Left lung (tissue), 4 donors: ENCODE measurements at regions not wholly inside any gene's neighbourhood (a gene's known extent, or its start where the extent isn't known, plus 50 kb on each side); places are given as distances from the start of the nearest gene placed in this dataset.
A peak's percentile ranks its signal among the peaks of the same experiment; 100 is the strongest.

Experiments used
- ATAC-seq: fragments of 200-7000 bp; cut with Tn5 transposase; one replicate; pipeline ENCODE4 v1.9.1; 2020; ENCODE audit warnings: moderate library complexity
- DNase-seq, 4 donors: peaks; one replicate each; pipeline ENCODE4 v3.0.0-alpha.2; 2013 to 2020
- H3K27ac ChIP-seq, 2 donors: fragments of 200-600 bp; sonication (generic) in 1 of 2; one replicate each; pipeline versions ENCODE4 v1.5.0 to v1.8.0; 2020 to 2021
- H3K27me3 ChIP-seq, 2 donors: fragments of 200-600 bp; sonication (generic) in 1 of 2; one replicate each; pipeline versions ENCODE4 v1.5.0 to v1.8.0; 2020 to 2021
- H3K36me3 ChIP-seq, 2 donors: fragments of 200-600 bp; sonication (generic) in 1 of 2; one replicate each; pipeline versions ENCODE4 v1.5.0 to v1.8.0; 2020 to 2021
- H3K4me1 ChIP-seq, 2 donors: fragments of 200-600 bp; one replicate each; pipeline ENCODE4 v1.8.0; 2021
- H3K4me3 ChIP-seq, 2 donors: fragments of 200-600 bp; sonication (generic) in 1 of 2; one replicate each; pipeline versions ENCODE4 v1.5.0 to v1.8.0; 2020 to 2021; ENCODE audit warnings: mild to moderate bottlenecking in 1 of 2
- H3K9me3 ChIP-seq, 2 donors: fragments of 200-600 bp; sonication (generic) in 1 of 2; one replicate each; pipeline versions ENCODE4 v1.5.0 to v1.8.0; 2020 to 2021
- intact Hi-C, 2 donors: fragments of 100-400 bp; cut with DNase I; formaldehyde crosslinking; loops; one replicate each; pipeline versions ENCODE4 v1.11.2 to v1.14.2; 2022
- TF ChIP-seq, protein P1 (sequence below), 2 donors: fragments of 200-600 bp; sonication (generic) in 1 of 2; IDR thresholded peaks; one replicate each; pipeline versions ENCODE4 v1.5.0 to v1.8.0; 2021; ENCODE audit warnings: antibody characterized with exemption in 2 of 2
- donor health status: DM: no; HTN: yes; CAD: no.
- donor health status: DM: no; HTN: no; CAD: no.

DNA sequence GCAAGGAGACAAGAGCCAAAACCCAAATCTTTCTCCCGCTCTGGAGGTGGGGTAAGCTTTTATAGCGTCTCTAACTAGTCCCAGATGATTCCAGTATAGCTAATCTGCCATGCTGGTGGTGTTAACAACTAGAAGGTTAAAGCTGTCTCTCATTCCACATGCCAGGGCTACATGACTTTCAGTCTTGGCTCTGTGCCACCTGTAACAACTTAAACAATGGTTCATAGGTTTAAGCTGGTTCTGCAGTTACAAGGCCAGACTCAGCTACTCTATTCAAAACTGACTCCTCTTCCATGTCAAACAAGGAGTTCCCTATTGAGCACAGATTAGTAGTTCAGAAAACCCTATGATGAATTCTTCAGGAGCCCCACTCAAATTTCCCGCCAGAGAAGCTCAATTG lies 128.9 kb downstream of the ELOVL4 start:
- no peaks in the 10 kb centered on the region for H3K4me1 ChIP-seq
- intact Hi-C loops, result no loop called here
- H3K9me3 ChIP-seq, result no peaks in the 10 kb centered on the region
- H3K36me3 ChIP-seq, result no peaks in the 10 kb centered on the region
- no peak overlapping the region for H3K27ac ChIP-seq
- no peak overlapping the region for H3K4me3 ChIP-seq
- no peaks in the 10 kb centered on the region for H3K27me3 ChIP-seq
- ATAC-seq (no peak), DNase-seq (no peak)
- TF ChIP-seq, protein P1, sequence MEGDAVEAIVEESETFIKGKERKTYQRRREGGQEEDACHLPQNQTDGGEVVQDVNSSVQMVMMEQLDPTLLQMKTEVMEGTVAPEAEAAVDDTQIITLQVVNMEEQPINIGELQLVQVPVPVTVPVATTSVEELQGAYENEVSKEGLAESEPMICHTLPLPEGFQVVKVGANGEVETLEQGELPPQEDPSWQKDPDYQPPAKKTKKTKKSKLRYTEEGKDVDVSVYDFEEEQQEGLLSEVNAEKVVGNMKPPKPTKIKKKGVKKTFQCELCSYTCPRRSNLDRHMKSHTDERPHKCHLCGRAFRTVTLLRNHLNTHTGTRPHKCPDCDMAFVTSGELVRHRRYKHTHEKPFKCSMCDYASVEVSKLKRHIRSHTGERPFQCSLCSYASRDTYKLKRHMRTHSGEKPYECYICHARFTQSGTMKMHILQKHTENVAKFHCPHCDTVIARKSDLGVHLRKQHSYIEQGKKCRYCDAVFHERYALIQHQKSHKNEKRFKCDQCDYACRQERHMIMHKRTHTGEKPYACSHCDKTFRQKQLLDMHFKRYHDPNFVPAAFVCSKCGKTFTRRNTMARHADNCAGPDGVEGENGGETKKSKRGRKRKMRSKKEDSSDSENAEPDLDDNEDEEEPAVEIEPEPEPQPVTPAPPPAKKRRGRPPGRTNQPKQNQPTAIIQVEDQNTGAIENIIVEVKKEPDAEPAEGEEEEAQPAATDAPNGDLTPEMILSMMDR (IDR thresholded peaks at IDR 0.05), result no peak

DNA sequence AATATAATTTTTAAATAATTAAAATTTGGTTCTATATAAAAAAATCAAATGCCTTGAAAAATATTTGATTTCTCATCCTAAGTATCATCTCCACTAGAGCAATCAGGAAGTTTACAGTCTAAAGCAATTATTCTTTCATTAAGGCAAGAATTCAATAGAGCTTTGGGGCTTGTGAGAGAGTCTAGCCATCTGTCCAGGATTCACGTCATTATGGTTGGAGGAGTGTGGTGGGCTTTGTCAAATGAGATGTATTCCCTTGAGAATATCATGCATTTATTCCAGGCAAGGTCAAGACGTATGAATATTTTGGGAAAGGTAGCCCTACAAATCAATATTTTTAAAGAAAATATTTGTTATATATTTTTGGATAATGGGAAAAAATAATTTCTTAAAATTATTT lies 132.4 kb downstream of the ELOVL4 start:
- Histone ChIP-seq H3K4me3 (no peak overlapping the region), H3K27me3 (no peaks in the 10 kb centered on the region), H3K36me3 (no peaks in the 10 kb centered on the region), H3K27ac (no peak overlapping the region), H3K4me1 (no peaks in the 10 kb centered on the region), H3K9me3 (no peaks in the 10 kb centered on the region)
- intact Hi-C loops, result no loop called here
- no peak for DNase-seq
- TF ChIP-seq, protein P1 (IDR thresholded peaks at IDR 0.05), result no peak
- no peak for ATAC-seq

DNA sequence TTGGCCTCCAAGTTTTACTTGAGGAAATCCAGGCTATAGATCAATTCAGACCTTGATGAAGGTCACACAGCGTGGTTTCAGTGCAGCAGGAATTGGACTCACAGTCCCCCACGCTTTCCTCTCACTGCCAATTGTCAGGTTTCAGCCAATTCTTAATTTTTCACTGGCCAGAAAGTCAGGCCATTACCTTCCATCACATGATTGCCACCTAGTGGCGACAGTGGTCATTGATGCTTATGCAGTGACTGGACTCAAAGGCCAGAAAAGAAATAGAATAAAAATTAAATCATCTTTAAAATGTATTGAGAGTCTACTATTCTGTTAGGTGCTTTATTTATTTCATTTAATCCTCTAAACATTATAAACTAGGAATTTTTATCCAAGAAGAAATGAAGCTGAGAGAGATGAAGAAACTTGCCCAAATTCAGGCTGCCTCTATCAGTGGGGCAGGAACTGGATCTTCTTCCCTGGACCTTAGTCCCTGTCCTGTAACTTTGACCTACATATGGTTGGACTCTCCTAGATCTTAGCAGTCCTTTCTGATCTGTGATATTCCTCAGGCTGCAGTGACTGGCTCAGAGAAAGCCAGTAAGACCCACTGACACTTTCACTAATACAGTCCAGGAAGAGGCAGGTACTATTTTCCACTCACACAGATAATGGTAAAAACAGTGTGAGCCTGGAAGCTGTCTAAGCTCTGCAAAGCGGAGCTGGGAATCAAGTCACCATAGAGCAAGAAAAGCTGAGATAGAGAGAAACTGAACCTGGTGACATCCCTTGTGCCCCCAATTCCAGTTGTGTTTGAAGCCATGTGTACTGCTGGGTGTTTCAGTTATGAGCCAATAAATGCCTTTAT lies 133.3 kb downstream of the ELOVL4 start:
- DNase-seq, result peak in 3 of 4 donors; percentile 52 to 74 (median 58)
- Histone ChIP-seq H3K27me3 (no peaks in the 10 kb centered on the region), H3K4me1 (no peaks in the 10 kb centered on the region), H3K27ac (no peak overlapping the region), H3K36me3 (no peaks in the 10 kb centered on the region), H3K4me3 (no peak overlapping the region), H3K9me3 (no peaks in the 10 kb centered on the region)
- TF ChIP-seq, protein P1 (IDR thresholded peaks at IDR 0.05), result peak; percentile 83 to 92
- intact Hi-C loops, result no loop called here
- ATAC-seq, result peak; percentile 90

DNA sequence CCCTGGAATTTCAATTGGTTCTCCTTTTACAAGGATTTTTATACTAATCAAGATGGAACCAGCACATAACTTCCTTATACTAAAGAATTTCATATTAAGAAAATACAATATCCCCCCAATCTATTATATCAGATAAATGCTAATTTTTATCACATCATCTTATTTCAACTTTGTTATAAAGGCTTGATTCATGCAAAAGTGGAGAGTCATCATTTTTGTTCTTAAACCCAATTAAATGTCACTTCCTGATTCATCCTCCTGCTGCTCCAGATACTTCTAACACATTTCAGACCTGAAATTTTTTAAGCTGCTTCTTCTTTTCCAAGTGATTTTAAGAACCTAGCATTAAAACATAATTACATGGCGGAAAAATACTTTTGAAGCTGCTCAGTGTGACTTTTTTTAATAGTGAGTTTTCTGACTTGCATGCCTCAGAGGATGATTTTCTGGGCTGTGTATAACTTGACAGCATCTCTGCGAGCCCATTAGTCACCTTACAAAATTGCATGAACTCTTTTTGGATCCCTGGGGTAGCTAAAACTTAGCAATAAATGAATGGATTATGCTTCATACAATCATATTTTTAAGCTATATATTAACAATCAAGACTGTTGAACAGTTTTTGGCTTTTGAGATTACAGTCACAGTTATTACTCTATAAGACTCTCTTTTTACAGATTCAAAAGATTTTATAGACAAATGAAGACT lies 134.1 kb downstream of the ELOVL4 start:
- Histone ChIP-seq H3K36me3 (no peaks in the 10 kb centered on the region), H3K9me3 (no peaks in the 10 kb centered on the region), H3K27me3 (no peaks in the 10 kb centered on the region), H3K27ac (no peak overlapping the region), H3K4me1 (no peaks in the 10 kb centered on the region), H3K4me3 (no peak overlapping the region)
- TF ChIP-seq, protein P1 (IDR thresholded peaks at IDR 0.05), result no peak
- intact Hi-C loops, result no loop called here
- no peak for ATAC-seq
- DNase-seq, result no peak

DNA sequence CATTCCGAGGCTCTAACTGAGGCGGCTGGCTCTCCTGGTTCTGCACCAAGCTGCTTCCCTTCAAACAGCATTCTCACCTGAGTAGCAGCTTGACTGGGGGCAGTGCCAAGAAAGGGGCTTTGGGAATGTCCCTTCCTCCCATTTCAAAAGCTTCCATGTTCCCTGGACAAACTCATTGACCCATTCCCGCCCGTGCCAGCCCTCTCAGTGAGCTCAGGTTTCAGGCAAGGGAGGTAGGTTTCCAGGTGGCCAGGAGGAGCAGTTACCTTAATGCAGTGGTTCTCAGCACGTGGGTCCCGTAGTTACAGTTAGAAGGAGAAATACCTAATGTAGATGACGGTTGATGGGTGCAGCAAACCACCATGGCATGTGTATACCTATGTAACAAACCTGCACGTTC lies 135.2 kb downstream of the ELOVL4 start:
- Histone ChIP-seq H3K27me3 (no peaks in the 10 kb centered on the region), H3K9me3 (no peaks in the 10 kb centered on the region), H3K27ac (no peak overlapping the region), H3K36me3 (no peaks in the 10 kb centered on the region), H3K4me1 (no peaks in the 10 kb centered on the region), H3K4me3 (no peak overlapping the region)
- intact Hi-C loops, result no loop called here
- no peak for DNase-seq
- TF ChIP-seq, protein P1 (IDR thresholded peaks at IDR 0.05), result no peak
- ATAC-seq, result no peak
